NB4 (cell line): ENCODE measurements at regions not wholly inside any gene's neighbourhood (a gene's known extent, or its start where the extent isn't known, plus 50 kb on each side); places are given as distances from the start of the nearest gene placed in this dataset.

ENCODE experiments used
- CTCF ChIP-seq: IDR thresholded peaks from one replicate; pipeline ENCODE4 v1.5.1; 2012; ENCODE audit warnings: low read depth, low read length
- MAX ChIP-seq: IDR thresholded peaks from 2 replicates; pipeline ENCODE4 v1.6.1; 2011; ENCODE audit warnings: low read depth, low read length
- POLR2A ChIP-seq: IDR thresholded peaks from 2 replicates; pipeline ENCODE4 v1.6.1; 2011; ENCODE audit warnings: mild to moderate bottlenecking; ENCODE audit not compliant: insufficient read length; ENCODE audit errors: extremely low read depth

- TF ChIP-seq CTCF, result no peak
- TF ChIP-seq POLR2A, result no peak
- no peak for TF ChIP-seq MAX
Observed at GRCh38 chr22:44583061-44583760, 85.2 kb upstream of the RTL6 start.
